SK-N-SH (cell line): ENCODE measurements at regions not wholly inside any gene's neighbourhood (a gene's known extent, or its start where the extent isn't known, plus 50 kb on each side); places are given as distances from the start of the nearest gene placed in this dataset.
"Not testable (repeated sequence)": the region's sequence is repeated elsewhere in the genome, so short reads cannot be mapped to it uniquely, and the experiment has no call there.

Experiments used
- CTCF ChIP-seq: fragments of 200-600 bp; sonication (generic); IDR thresholded peaks from 2 replicates; pipeline ENCODE4 v1.6.1; 2017; ENCODE audit warnings: antibody characterized with exemption, mild to moderate bottlenecking, moderate library complexity
- FOSL2 ChIP-seq: IDR thresholded peaks from 2 replicates; pipeline ENCODE4 v1.4.0; 2012; ENCODE audit warnings: low read depth, mild to moderate bottlenecking, moderate library complexity, borderline replicate concordance
- FOXM1 ChIP-seq: IDR thresholded peaks from 2 replicates; pipeline ENCODE4 v1.4.0; 2012; ENCODE audit warnings: low read depth, mild to moderate bottlenecking
- JUND ChIP-seq: IDR thresholded peaks from 2 replicates; pipeline ENCODE4 v1.4.0; 2012
- SMC3 ChIP-seq: IDR thresholded peaks from 2 replicates; pipeline ENCODE4 v1.6.1; 2012; ENCODE audit warnings: low read depth, low read length, improper control_type of control experiment
- TAF1 ChIP-seq: IDR thresholded peaks from 2 replicates; pipeline ENCODE4 v1.6.1; 2012; ENCODE audit warnings: low read depth, mild to moderate bottlenecking, low read length, moderate library complexity, borderline replicate concordance

GRCh38 chr11:42881335-42881734, 430.5 kb upstream of the API5 start:
- not testable (repeated sequence) for TF ChIP-seq SMC3, CTCF, FOXM1, JUND, TAF1, FOSL2
